ENCODE measurements at regions not wholly inside any gene's neighbourhood (a gene's known extent, or its start where the extent isn't known, plus 50 kb on each side); places are given as distances from the start of the nearest gene placed in this dataset.

DNA sequence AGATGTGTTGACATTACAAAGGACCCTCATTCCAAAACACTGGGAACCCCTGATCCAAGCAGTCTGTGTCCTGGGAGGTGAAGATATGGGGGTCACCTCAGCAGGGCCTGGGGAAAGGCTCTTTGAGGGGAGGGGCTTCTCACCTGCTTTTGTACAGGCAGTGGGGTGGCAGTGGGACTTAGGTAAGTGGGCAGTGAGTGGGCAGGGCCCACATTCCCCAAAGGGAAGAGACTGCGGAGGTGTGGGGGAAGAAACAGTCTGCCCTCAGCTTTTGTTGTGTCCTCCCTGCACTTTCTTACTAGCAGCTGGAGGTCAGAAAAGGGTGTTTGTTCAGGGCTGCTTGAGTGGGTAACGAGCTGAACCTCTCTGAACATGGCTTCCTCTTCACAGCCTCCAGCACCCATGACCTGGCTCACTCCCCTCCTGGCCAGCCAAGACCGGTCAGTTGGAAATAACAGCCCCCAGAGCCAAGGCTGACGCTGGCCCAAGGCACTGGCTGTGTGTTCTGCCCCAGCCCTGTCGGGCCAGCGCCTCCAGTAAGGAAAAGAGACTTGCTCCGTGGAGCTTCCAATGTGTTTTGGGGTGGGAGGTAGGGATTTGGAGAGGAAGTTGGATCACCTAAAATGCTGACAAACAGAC, 173.5 kb downstream of the PSMG1 start:
- H3K79me2 ChIP-seq (ENCODE audit: insufficient read depth, low read length) = no peaks in the 10 kb centered on the region
- no peaks in the 10 kb centered on the region for H3K9me3 ChIP-seq (ENCODE audit: insufficient read depth, low read length, severe bottlenecking)
- no peak overlapping the region for H3K4me3 ChIP-seq (ENCODE audit: low read depth in 1 of 2, low read length in 2 of 2)
- no peaks in the 10 kb centered on the region for H3K27me3 ChIP-seq (ENCODE audit: insufficient read depth, low read length, poor library complexity)
- no peak overlapping the region for H2AFZ ChIP-seq (ENCODE audit: low read depth, low read length)
- ATAC-seq (ENCODE audit: insufficient read depth, low read depth) (no peak), DNase-seq (no peak)
- no peaks in the 10 kb centered on the region for H4K20me1 ChIP-seq (ENCODE audit: insufficient read depth, low read length)
- H3K27ac ChIP-seq (ENCODE audit: low read length) = no peak overlapping the region
- H3K4me2 ChIP-seq (ENCODE audit: insufficient read depth, low read length) = no peak overlapping the region
- H3K9ac ChIP-seq (ENCODE audit: low read depth, low read length) = no peak overlapping the region
- H3K36me3 ChIP-seq (ENCODE audit: insufficient read depth, low read length) = no peaks in the 10 kb centered on the region
- H3K4me1 ChIP-seq (ENCODE audit: insufficient read depth, low read length) = peaks cover 28% of the 10 kb centered on the region
- TF ChIP-seq, protein P1, sequence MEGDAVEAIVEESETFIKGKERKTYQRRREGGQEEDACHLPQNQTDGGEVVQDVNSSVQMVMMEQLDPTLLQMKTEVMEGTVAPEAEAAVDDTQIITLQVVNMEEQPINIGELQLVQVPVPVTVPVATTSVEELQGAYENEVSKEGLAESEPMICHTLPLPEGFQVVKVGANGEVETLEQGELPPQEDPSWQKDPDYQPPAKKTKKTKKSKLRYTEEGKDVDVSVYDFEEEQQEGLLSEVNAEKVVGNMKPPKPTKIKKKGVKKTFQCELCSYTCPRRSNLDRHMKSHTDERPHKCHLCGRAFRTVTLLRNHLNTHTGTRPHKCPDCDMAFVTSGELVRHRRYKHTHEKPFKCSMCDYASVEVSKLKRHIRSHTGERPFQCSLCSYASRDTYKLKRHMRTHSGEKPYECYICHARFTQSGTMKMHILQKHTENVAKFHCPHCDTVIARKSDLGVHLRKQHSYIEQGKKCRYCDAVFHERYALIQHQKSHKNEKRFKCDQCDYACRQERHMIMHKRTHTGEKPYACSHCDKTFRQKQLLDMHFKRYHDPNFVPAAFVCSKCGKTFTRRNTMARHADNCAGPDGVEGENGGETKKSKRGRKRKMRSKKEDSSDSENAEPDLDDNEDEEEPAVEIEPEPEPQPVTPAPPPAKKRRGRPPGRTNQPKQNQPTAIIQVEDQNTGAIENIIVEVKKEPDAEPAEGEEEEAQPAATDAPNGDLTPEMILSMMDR (IDR thresholded peaks at IDR 0.05; ENCODE audit: borderline replicate concordance, extremely low read depth, low read length, poor library complexity, severe bottlenecking) = no peak
- TF ChIP-seq EZH2 (IDR thresholded peaks at IDR 0.05; ENCODE audit: borderline replicate concordance, low read depth, low read length, severe bottlenecking) = no peak

DNA sequence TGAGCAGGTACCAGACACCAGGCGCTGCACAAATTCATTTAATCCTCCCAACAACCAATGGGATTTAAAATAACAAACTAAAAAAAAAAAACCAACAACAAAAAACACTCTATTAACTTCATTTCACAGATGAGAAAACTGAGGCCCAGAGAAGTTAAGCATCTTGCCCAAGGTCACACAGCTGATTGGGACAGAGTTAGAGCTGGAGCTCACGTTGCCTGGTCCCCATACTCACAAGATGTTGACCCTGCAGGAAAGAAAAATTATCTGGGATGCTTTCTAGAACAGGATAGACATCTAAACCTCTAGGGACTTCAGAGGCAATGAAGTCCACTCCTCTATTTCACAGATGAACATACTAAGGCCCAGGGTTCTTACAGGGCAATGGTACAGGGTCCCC, 175.3 kb downstream of the PSMG1 start:
- H3K79me2 ChIP-seq (ENCODE audit: insufficient read depth, low read length) = no peaks in the 10 kb centered on the region
- no peak overlapping the region for H3K27ac ChIP-seq (ENCODE audit: low read length)
- no peaks in the 10 kb centered on the region for H3K9me3 ChIP-seq (ENCODE audit: insufficient read depth, low read length, severe bottlenecking)
- no peak overlapping the region for H3K4me2 ChIP-seq (ENCODE audit: insufficient read depth, low read length)
- H3K4me3 ChIP-seq (ENCODE audit: low read depth in 1 of 2, low read length in 2 of 2) = no peak overlapping the region
- H3K9ac ChIP-seq (ENCODE audit: low read depth, low read length) = no peak overlapping the region
- no peaks in the 10 kb centered on the region for H3K36me3 ChIP-seq (ENCODE audit: insufficient read depth, low read length)
- H4K20me1 ChIP-seq (ENCODE audit: insufficient read depth, low read length) = no peaks in the 10 kb centered on the region
- DNase-seq (no peak), ATAC-seq (ENCODE audit: insufficient read depth, low read depth) (no peak)
- peaks cover 45% of the 10 kb centered on the region for H3K4me1 ChIP-seq (ENCODE audit: insufficient read depth, low read length)
- TF ChIP-seq, protein P1 (IDR thresholded peaks at IDR 0.05; ENCODE audit: borderline replicate concordance, extremely low read depth, low read length, poor library complexity, severe bottlenecking) = no peak
- TF ChIP-seq EZH2 (IDR thresholded peaks at IDR 0.05; ENCODE audit: borderline replicate concordance, low read depth, low read length, severe bottlenecking) = no peak
- H2AFZ ChIP-seq (ENCODE audit: low read depth, low read length) = no peak overlapping the region
- H3K27me3 ChIP-seq (ENCODE audit: insufficient read depth, low read length, poor library complexity) = no peaks in the 10 kb centered on the region

DNA sequence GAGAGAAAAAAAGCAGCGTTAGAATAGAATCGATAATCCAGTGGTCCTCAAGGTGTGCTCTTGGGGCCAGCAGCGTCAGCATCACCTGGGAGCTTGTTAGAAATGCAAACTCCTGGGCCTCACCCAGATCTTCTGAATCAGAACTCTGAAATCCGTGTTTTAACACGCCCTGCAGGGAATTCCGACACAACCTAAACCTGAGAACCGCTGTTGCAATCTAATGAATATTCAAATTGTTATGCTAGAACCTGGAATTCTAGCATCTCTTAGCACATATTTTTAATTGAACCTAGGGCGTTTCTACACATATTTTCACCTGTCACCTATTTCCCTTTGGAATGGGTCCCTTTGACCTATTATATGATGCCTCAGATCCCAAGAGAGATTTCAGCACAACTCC, 175.7 kb downstream of the PSMG1 start:
- no peak for DNase-seq
- no peak overlapping the region for H3K9ac ChIP-seq (ENCODE audit: low read depth, low read length)
- H4K20me1 ChIP-seq (ENCODE audit: insufficient read depth, low read length) = no peaks in the 10 kb centered on the region
- peaks cover 50% of the 10 kb centered on the region for H3K4me1 ChIP-seq (ENCODE audit: insufficient read depth, low read length)
- H3K79me2 ChIP-seq (ENCODE audit: insufficient read depth, low read length) = no peaks in the 10 kb centered on the region
- ATAC-seq (ENCODE audit: insufficient read depth, low read depth) = no peak
- no peak overlapping the region for H2AFZ ChIP-seq (ENCODE audit: low read depth, low read length)
- H3K9me3 ChIP-seq (ENCODE audit: insufficient read depth, low read length, severe bottlenecking) = no peaks in the 10 kb centered on the region
- no peaks in the 10 kb centered on the region for H3K27me3 ChIP-seq (ENCODE audit: insufficient read depth, low read length, poor library complexity)
- TF ChIP-seq EZH2 (IDR thresholded peaks at IDR 0.05; ENCODE audit: borderline replicate concordance, low read depth, low read length, severe bottlenecking) = no peak
- TF ChIP-seq, protein P1 (IDR thresholded peaks at IDR 0.05; ENCODE audit: borderline replicate concordance, extremely low read depth, low read length, poor library complexity, severe bottlenecking) = no peak
- H3K4me2 ChIP-seq (ENCODE audit: insufficient read depth, low read length) = no peak overlapping the region
- H3K36me3 ChIP-seq (ENCODE audit: insufficient read depth, low read length) = no peaks in the 10 kb centered on the region
- no peak overlapping the region for H3K4me3 ChIP-seq (ENCODE audit: low read depth in 1 of 2, low read length in 2 of 2)
- H3K27ac ChIP-seq (ENCODE audit: low read length) = no peak overlapping the region
